ENCODE measurements at regions not wholly inside any gene's neighbourhood (a gene's known extent, or its start where the extent isn't known, plus 50 kb on each side); places are given as distances from the start of the nearest gene placed in this dataset.
A peak's percentile ranks its signal among the peaks of the same experiment; 100 is the strongest.

DNA sequence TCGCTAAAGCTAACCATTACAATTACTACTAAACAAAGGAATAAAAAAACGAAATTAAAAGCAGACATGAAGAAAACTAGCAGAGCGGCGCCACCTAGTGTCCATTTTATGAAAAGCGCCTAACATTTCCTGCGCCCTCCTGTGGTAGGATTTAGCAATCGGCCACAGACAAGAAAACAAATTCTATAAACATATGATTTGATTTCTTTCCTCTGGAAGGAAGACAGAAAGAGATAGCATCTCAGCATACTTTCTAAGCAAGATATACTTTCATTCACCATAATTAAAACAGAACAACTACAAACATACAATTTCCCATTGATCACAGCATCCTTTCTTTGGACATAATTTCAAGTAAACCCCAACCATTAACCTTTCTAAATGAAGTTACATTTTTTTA, 337.7 kb upstream of the NPVF start:
- no peaks in the 10 kb centered on the region for H3K27me3 ChIP-seq (ENCODE audit: insufficient read depth, poor library complexity, severe bottlenecking)
- no peak overlapping the region for H3K4me3 ChIP-seq (replicated peaks; ENCODE audit: insufficient read depth, low read length)
- DNase-seq (ENCODE audit: low read depth in 1 of 2, low spot score in 1 of 2): peak; percentile 27 to 55
- no peak overlapping the region for H3K27ac ChIP-seq (replicated peaks)
- TF ChIP-seq, protein P1, sequence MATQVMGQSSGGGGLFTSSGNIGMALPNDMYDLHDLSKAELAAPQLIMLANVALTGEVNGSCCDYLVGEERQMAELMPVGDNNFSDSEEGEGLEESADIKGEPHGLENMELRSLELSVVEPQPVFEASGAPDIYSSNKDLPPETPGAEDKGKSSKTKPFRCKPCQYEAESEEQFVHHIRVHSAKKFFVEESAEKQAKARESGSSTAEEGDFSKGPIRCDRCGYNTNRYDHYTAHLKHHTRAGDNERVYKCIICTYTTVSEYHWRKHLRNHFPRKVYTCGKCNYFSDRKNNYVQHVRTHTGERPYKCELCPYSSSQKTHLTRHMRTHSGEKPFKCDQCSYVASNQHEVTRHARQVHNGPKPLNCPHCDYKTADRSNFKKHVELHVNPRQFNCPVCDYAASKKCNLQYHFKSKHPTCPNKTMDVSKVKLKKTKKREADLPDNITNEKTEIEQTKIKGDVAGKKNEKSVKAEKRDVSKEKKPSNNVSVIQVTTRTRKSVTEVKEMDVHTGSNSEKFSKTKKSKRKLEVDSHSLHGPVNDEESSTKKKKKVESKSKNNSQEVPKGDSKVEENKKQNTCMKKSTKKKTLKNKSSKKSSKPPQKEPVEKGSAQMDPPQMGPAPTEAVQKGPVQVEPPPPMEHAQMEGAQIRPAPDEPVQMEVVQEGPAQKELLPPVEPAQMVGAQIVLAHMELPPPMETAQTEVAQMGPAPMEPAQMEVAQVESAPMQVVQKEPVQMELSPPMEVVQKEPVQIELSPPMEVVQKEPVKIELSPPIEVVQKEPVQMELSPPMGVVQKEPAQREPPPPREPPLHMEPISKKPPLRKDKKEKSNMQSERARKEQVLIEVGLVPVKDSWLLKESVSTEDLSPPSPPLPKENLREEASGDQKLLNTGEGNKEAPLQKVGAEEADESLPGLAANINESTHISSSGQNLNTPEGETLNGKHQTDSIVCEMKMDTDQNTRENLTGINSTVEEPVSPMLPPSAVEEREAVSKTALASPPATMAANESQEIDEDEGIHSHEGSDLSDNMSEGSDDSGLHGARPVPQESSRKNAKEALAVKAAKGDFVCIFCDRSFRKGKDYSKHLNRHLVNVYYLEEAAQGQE (IDR thresholded peaks at IDR 0.05; ENCODE audit: insufficient replicate concordance, low read depth): no peak
- TF ChIP-seq CTCF (IDR thresholded peaks at IDR 0.05; ENCODE audit: insufficient read depth, low read length) (peak; percentile 95), SPI1 (IDR thresholded peaks at IDR 0.05; ENCODE audit: borderline replicate concordance, low read depth) (no peak)

DNA sequence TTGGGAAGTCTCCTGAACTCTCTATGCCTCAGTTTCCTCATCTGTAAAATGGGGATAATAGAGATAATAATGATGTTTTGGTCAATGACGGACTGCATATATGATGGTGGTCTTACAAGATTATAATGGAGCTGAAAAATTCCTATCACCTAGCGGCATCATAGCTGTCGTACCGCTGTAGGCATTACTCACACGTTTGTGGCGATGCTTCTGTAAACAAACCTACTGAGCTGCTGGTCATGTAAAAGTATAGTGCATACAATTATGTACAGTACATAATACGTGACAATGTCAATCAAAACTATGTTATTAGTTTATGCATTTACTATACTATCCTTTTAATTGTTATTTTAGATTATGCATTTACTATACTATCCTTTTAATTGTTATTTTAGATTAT, 339.1 kb upstream of the NPVF start:
- H3K27me3 ChIP-seq (ENCODE audit: insufficient read depth, poor library complexity, severe bottlenecking): no peaks in the 10 kb centered on the region
- H3K27ac ChIP-seq (replicated peaks): no peak overlapping the region
- H3K4me3 ChIP-seq (replicated peaks; ENCODE audit: insufficient read depth, low read length): no peak overlapping the region
- TF ChIP-seq CTCF (IDR thresholded peaks at IDR 0.05; ENCODE audit: insufficient read depth, low read length) (no peak), SPI1 (IDR thresholded peaks at IDR 0.05; ENCODE audit: borderline replicate concordance, low read depth) (no peak), GABPA (IDR thresholded peaks at IDR 0.05; ENCODE audit: low read depth) (no peak), POLR2AphosphoS5 (IDR thresholded peaks at IDR 0.05; ENCODE audit: low read depth) (no peak)
- TF ChIP-seq, protein P1 (IDR thresholded peaks at IDR 0.05; ENCODE audit: insufficient replicate concordance, low read depth): no peak
- DNase-seq (ENCODE audit: low read depth in 1 of 2, low spot score in 1 of 2): no peak

GRCh38 chr7:25569765-25570164, 341.5 kb upstream of the NPVF start:
- no peak for DNase-seq (ENCODE audit: low read depth in 1 of 2, low spot score in 1 of 2)
- TF ChIP-seq SPI1 (IDR thresholded peaks at IDR 0.05; ENCODE audit: borderline replicate concordance, low read depth) (no peak), POLR2AphosphoS5 (IDR thresholded peaks at IDR 0.05; ENCODE audit: low read depth) (no peak), CTCF (IDR thresholded peaks at IDR 0.05; ENCODE audit: insufficient read depth, low read length) (no peak), GABPA (IDR thresholded peaks at IDR 0.05; ENCODE audit: low read depth) (no peak)
- TF ChIP-seq, protein P1 (IDR thresholded peaks at IDR 0.05; ENCODE audit: insufficient replicate concordance, low read depth): no peak

More at GRCh38 chr7:25569765-25570164, 341.5 kb upstream of the NPVF start:
- Histone ChIP-seq H3K4me3 (replicated peaks; ENCODE audit: insufficient read depth, low read length) (no peak overlapping the region), H3K27ac (replicated peaks) (no peak overlapping the region), H3K27me3 (ENCODE audit: insufficient read depth, poor library complexity, severe bottlenecking) (no peaks in the 10 kb centered on the region)

Measured in HL-60 (cell line).